ENCODE measurements at regions not wholly inside any gene's neighbourhood (a gene's known extent, or its start where the extent isn't known, plus 50 kb on each side); places are given as distances from the start of the nearest gene placed in this dataset.

DNA sequence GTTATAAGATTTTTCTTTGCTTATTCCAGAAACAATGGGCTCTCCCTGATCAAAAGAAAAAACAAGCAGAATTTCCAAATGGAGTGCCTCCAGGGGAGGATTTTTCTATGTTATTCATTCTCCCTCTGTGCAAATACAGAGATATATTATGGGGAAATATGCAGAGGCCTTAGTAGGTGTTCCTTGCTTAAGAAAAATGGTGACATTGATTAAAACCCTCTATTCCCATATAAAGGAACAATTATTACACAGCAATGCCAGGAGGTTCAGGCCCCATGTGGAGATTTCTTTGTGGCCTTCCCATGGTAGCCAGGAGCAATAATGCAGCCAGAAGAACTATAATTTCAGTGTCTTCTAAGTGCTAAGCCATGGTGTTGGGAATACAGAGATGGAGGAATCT, 255.9 kb upstream of the CXCR4 start:
- DNase-seq (ENCODE audit: low spot score): no peak

DNA sequence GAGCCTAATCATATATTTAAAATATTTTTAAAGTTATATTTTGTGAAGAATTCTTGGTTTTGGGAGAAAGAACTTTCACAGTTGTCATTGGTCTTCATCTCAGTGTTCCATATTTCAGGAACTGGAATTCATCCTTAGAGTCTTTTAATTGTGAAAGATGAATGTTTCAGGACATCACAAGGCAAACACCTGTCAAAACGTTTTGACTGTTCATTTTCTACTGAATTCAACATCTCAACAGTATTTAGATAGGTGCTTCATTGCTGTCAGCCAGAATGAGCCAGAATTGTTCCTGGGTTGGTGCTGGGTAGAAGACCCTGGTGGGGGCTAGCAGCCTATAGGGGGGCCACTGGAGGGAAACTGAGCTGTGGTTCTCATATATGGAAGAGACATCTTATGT, 255.1 kb upstream of the CXCR4 start:
- DNase-seq (ENCODE audit: low spot score): no peak

DNA sequence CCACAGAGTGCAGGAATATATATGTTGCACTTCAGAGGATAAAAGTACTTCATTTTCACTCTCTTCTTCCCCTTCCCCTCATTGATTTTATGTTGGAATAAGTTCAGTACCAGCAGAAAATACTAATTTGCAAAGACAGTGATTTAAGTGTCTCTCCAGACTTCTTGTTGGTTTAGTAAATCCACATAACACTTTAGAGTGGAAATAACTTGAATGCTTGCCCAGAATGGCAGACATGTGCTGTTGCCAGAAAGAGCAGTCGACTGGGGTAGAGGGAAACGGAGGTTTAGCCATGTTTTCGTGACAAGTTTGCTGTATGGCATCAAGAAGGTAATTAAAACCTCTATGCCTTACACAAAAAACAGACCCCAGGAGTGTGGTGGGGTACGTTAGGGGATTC, 246.0 kb upstream of the CXCR4 start:
- DNase-seq (ENCODE audit: low spot score): no peak

DNA sequence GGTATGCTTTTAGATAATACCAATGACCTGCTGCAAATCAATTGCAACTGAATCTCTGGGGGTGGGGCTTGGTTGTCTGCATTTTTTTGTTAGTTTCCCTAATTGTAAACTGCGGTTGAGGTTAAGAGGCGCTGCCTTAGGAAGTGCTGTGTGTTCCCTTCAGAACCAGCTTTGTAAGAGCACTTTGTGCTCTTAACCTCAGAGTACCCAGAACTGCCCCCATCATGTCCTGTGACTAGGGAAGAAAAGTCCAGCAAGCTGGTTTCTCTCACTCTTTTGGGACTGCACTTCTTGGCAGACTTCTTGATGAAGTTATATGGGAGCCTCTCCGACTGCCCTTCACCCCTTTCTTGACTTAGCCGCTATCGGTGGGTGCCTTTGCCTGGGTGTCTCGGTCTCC, 245.5 kb upstream of the CXCR4 start:
- no peak for DNase-seq (ENCODE audit: low spot score)

DNA sequence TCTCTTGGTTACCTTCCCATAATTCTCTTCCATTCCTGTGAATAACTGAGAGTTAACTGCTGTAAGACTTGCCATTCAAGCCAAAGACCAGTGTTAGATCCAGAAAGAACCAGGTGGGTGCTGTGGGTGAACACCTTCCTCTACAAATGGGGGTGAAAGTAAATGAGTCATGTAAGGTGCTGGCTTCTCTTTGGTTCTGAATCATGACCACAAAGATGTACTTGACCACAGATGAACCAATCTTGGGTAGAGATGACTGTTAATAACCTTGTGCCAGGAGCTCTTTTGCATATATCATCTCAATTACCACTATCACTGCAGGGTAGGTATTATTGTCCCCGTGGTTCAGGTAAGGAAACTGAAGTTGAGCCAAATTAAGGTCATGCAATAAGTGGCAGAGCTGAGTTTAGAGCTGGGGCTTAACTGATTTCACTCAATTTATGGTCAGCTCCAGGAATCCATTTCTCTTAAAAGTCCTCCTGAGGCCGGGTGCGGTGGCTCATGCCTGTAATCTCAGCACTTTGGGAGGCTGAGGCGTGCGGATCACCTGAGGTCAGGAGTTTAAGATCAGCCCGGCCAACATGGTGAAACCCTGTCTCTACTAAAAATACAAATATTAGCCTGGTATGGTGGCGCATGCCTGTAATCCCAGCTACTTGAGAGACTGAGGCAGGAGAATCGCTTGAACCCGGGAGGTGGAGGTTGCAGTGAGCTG, 244.9 kb upstream of the CXCR4 start:
- no peak for DNase-seq (ENCODE audit: low spot score)

DNA sequence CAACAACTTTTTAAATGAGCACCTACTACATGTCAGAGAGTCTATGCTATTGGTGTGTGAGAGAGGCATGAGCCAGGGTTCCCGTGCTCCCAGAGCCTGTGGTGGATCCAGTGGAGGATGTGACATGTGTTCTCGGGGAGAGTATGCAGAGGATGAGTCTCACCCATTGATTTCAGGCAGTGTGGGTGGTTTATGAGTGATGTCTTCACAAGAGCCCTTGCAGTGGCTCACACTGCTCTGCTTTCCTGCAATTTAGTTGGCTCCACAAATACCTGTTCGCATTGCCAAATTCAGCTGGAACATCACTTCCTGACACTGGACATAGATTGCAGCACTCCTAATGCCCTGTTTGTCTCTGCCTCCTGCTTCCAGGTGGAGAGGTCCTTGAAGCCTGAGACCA, 243.6 kb upstream of the CXCR4 start:
- DNase-seq (ENCODE audit: low spot score): no peak

DNA sequence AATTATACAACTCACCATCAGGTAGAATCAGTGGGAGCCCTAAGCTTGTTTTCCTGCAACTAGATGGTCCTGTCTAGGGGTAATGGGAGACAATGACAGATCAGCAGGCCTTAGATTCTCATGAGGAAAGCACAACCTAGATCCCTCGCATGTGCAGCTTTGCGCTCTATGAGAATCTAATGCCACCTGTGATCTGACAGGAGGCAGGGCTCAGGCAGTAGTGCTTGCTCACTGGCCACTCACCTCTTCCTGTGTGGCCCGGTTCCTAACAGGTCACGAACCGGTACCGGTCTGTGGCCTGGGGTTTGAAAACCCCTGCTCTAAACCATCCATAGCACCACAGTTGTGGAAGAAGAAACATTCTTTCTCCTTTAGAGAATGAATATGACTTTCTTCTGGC, 242.8 kb upstream of the CXCR4 start:
- no peak for DNase-seq (ENCODE audit: low spot score)

DNA sequence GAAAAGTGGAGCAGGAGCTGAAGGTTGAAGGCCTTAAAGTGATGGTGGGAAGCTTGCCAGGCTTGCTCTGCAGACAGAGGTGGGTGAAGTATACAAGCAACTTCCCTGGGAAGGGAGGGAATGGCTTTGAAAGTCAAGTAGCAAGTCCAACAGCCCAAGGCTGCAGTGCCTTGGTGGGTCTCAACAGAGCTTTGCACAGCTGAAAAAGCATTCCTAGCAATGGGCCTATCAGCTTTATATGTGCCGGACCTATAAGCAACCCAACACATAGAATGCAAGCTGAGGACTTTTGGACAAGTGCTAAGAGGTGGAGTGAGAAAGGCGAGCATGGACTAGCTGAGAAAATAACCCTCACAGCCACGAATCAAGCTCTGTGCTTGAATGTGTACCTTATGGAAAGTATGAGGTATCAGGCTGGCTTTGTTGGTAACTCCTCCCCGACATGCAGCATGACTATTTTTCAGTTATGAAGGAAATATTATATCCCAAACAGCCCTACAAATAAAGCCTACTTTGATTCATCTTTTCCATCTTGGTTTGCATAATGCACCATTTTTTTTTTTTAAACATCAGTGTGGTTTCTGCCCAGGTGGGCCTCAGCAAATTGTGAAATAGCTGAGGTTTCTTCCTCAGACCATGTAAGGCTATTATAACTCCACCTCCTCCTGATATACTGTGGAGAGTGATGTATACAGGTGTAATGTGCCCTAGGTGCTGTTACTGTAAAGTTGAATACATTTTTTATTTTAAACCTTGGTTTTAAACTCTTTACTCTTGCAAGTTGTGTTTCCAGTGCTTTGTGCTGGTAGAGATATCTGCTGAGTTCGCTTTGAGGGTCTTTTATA, 241.4 kb upstream of the CXCR4 start:
- no peak for DNase-seq (ENCODE audit: low spot score)

DNA sequence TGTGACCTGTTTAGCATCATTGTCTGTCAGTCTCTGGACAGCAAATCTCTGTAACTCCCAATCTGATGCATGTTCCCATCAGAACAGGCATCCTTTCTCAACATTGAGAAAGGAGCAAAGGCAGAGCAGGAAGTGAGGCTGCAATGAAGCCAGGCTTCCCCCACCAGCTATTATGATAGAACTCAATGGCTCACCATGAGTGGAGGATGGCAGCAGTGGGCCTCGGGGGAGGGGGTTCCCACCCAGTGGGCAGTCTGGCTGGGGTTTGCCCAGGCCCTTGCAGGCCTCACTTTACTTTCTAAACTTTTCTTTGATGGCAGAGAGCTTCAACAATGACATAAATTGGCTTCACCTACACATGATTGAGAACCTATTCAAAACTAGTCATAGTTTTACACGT, 240.6 kb upstream of the CXCR4 start:
- DNase-seq (ENCODE audit: low spot score): no peak

DNA sequence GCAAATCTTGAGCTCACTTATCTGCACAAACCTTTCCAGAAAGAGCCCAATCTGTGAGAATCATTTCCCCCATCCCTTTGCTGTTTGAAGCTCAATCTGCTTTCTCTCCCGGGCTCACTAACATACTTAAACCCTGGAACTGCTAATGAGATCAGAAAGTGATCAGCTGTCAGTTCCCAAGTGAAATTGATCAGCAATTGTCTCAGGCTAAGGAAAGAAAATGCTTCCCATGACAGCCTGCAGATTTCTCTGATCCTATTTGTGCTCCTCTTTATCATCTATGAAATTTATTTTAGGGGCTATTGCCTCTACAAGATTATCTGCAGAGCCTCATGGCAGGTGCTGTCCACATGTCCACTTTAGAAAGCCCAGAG, 239.0 kb upstream of the CXCR4 start:
- no peak for DNase-seq (ENCODE audit: low spot score)

DNA sequence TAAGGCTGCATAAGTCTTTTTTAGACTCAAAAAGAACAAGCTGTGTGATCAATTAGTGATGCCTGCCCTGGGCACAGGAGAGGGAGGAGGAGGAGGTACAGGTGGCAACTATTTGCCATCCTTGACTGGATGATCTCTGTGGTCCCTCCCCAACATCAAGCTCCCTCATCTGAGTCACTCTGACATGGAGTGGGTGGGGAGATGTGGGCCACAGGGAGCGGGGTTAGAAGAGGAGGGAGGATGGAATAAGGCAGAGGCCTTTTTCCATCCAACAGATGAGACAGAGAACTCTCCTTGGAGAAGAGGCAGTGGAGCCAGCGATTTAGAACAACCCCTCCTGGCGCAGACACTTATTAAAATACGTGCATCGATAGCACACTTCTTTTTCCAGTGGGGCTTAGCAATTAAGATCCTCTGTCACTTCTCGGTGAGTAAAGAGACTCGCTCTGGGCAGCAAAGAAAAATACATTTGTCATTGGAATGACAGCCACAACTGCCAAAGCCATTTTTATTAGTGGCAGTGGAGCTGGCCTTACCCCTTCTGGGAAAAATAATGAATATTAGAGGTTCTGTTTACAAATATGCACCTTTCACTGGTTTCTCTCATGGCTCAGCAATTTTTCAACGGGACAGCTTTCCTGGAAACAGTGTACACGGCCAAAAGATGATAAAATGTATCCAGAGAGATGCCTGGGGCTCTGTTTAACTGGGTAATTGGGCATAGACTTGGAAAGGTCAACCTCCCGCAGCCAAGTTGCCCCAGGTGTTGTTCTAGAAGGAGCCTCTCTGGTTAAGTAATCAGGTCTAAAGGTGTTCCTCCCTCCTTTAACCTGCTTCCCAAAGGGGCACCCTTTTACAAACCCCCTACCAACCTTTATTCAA, 238.4 kb upstream of the CXCR4 start:
- DNase-seq (ENCODE audit: low spot score): no peak

DNA sequence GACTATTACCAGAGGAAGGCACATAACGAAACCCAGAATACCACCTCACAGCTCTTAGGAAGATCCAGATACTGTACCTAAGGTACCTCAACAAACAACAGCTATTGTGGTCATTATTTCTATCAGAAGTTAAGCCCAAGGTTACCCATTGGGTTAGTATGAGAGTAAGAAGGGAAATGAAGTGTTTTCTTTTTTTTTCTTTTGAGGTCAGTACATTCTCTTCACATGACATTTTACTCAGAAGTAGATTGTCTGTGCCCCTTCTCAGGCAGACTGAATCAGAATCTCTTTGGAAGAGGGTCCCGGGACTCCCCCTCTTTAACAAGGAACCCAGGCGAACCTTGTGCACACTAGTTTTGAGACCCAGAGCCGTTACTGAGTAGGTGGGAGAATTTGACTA, 233.7 kb upstream of the CXCR4 start:
- DNase-seq (ENCODE audit: low spot score): no peak

DNA sequence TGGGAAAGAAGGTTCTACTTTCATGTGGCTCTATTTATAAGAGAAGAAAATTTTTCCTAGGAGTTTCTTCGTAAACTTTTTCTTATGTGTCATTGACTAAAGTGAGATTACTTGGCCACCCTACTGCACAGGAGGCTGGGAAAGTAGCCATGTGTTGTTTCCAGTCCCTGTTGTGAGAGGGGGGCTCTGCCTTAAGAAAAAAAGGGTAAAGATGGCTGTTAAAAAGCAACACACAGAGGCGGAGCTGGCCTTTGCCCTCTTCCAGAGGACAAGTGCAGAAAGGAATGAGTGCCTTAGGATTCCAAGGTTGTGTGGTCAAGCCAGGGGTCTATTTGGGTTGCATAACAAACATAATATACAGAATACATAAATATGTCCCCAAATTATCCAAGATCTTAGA, 230.0 kb upstream of the CXCR4 start:
- DNase-seq (ENCODE audit: low spot score): no peak

DNA sequence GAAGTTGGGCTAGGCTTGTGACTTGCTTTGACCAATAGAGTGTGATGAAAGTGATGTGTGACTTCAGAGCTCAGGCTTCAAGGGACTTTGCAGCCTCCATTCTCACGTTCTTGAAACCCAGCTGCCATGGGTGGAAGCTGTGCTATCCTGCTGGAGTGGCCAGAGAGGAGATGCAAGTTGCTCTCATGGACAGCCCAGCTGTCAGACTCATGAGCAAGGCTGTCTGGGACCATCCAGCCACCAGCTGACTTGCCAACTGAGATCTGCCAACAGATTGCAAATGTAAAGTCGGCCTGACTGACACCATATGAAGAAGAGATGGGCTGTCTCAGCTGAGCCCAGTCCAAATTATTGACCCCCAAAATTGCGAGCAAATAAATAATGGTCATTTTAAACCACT, 226.4 kb upstream of the CXCR4 start:
- DNase-seq (ENCODE audit: low spot score): no peak

DNA sequence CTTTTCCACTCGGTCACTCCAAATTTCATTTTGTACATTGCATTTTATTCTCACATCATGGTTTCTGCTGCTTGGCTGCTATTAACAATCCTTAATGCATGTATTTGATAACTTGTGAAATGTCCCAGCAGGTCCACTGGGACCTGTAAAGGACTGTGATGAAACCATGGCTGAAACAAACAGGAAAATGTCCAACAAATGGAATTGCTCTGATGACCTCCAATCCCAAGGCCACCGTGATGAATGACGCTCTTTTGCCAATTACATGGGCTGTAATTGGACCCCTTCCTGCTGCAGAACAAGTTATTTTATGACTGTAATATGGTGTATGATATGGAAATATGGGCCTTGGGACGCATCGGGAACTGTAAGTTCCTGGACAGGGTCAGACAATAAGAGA, 224.2 kb upstream of the CXCR4 start:
- no peak for DNase-seq (ENCODE audit: low spot score)

DNA sequence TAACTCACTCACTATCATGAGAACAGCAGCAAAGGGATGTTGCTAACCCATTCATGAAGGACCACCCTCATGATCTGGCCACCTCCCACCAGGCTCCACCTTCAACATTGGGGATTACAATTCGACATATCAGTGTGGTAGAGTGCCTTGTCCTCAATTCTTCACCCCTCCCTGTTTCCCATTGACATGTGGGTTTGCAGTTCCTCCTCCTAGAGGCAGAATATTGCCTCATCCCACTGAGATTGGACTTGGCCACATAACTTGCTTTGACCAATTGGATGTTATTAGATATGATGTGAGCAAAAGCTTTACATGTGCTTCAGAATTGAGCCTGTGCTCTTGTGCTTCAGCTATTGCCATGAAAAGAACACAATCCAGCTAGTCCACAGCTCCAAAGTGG, 217.0 kb upstream of the CXCR4 start:
- no peak for DNase-seq (ENCODE audit: low spot score)

DNA sequence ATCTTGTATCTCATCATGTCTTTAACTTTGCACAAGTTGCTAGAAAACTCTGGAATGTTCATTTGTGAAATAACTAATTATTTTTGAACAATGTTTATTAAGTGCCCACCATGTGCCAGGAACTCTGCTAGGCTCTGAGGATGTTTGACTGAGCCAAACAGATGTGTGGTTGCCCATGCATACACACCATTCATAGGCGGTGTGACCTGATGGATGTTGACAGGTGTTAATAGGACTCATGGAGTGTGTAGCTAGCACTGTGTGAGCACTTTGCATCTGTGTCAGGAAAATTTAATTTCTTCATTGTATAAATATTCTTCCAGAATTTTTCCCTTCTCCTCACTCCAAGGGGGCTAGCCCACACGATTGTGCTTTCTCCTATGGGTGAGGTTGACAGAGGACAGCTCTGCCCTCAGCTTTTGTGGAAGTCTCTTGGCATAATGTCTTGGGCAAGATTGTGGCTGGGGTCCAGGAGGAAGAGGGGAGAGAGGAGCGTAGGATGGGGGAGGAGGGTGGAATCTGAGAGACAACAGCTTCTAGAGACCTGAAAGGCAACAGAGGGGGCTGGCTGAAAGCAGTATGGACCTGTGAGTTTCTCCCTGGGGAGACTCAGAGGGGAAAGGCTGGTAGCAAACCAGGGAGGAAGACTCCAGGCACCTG, 214.6 kb upstream of the CXCR4 start:
- no peak for DNase-seq (ENCODE audit: low spot score)

DNA sequence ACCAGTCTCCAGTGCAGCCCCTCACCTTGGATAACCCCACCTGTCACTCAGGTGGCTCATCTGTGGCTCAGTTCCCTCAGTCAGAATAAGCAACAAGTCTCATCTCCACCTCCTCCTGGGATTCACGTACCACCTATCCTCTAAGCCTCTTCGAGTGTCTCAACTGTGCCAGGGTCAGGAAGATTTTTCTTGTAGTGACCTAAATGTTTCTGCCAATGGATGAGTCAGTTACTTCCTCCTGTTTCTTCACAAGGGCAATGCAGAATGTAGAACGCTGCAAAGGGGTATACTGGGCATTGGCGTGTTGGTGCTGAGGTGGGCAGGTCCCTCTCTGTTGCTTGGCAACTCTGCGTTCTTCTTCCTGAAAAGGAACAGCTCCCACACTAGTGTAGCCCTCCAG, 213.3 kb upstream of the CXCR4 start:
- no peak for DNase-seq (ENCODE audit: low spot score)

DNA sequence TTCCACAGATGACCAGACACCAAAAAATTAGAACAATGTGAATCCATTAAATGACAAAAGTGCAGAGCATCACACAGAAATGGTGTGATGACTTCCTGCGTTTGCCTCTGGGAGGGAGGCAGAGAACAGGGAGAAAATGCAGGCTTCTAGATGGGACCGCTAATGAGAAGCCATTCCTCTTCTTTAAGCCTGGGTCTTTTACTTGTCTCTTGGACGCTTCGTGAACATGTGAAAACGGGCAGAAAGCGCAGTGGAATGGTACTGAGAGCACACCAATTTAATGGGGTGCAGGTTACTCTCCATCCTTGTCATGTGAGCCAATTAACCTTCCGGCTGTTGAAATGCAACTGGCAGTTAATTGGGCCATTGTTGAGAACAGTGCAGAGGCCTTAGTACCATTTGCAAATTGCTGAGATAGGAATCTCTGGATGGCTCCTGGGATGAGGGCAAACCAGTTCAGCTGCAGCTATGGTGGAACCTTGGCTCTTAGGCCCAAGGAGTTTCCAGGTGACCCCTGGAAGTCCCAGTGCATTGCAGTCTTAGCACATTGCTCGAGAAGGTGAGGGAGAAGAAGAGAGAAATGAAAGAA, 210.4 kb upstream of the CXCR4 start:
- no peak for DNase-seq (ENCODE audit: low spot score)

DNA sequence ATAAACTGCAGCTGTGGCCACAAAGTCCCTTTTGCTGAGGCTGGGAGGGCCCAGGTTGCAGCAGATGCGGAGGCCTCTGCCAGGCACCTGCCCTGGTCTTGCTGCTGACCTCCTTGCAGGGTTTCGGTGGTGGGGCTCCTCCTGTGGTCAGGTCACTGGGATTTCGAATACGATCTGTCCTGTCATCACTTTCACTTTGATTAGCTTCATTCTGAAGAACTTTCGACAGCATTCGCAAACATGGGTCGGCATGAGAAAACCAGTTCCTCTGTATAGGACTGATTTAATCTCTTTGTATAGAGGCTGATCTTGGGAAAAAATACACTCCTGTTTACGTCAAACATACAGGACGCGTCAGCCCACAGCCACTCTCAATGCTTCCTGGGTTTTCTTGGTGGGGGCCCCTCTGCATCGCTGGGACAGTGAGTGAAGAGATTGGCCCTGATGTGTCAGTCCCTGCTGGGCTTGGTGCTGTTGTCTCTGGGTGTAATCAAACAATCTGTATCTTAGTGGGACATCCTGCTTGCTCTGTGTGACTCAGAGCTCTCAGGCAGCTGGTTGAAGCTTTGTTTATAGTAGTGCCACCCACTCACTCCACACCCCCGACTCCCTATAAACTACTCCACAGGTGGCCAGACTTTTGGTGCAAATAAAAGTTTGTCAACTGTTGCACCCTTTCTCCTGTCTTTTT, 209.4 kb upstream of the CXCR4 start:
- no peak for DNase-seq (ENCODE audit: low spot score)

DNA sequence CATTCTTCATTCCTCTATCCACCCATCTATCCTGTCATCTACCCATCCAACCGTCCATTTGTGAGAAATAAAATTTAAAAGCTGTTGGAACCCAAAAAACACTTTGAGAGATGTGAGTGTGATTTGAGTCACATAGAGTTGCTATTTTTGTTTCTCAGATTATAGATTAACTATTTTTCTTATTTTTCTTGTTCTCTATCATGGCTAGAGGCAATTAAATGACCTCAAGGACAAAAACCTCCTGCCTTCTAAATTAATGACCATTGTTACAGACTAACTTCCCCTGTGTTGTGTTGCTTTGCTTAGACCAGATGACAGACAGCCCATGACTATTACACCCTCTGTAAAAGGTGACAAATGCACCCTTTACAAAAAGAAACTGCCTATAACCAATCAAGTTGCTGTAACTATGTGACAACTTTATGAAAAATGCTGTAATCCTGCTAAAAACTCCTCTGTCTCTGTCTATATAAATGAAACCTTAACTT, 207.9 kb upstream of the CXCR4 start:
- no peak for DNase-seq (ENCODE audit: low spot score)

Data from ureter (tissue), 1 donor.